Hematopoietic multipotent progenitor cell treated with erythropoietin and hydrocortisone succinate and interleukin-3 and kit ligand, for 17 days (in vitro differentiated cells): ENCODE measurements at regions not wholly inside any gene's neighbourhood (a gene's known extent, or its start where the extent isn't known, plus 50 kb on each side); places are given as distances from the start of the nearest gene placed in this dataset.

Source experiments
- DNase-seq: peaks from one replicate; pipeline ENCODE4 v3.0.0-alpha.2; 2015; ENCODE audit warnings: low spot score

DNA sequence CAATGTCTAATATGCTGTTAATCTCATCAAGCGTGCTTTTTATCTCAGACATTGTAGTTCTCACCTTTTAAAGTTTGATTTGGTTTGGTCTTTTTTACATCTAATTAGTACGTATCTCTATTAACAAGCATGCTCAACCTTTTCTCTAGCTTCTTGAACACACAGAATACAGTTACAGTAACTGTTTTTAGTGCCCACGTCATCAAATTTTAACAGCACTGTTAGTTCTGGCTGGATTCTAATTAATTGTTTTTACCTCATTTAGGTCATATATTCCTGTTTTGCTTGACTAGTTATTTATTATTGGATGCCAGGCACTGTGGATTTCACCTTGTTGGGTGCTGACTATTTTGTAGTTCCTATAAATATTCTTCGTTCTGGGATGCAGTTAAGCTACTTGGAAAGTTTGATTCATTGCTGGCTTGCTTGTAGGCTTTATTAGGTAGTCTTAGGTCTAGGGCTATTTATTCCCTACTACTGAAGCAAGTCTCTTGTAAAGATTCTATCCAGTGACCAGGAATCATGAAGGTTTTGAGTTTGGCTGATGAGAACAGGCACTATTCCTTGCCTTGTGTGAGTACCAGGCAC lies 263.0 kb downstream of the ETAA1 start:
- no peak for DNase-seq

GRCh38 chr2:67660871-67661270 lies 263.7 kb downstream of the ETAA1 start:
- no peak for DNase-seq

DNA sequence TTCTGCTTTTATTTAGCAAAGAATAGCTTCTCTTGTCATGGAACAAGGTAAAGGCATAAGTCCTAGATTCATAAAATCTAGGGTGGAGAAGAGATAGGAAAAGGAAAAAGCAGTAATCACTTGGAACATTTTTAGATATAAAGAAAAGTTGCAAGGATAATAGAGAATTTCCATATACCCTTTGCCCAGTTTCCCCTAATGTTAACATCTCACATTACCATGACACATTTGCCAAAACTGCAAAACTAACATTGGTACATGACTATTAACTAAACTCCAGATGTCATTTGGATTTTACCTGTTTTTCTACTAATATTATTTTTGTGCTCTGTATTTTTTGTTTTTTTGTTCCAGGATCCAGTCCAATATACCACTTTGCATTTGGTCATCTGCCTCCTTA lies 265.1 kb downstream of the ETAA1 start:
- no peak for DNase-seq

GRCh38 chr2:67663776-67664175 lies 266.6 kb downstream of the ETAA1 start:
- no peak for DNase-seq

DNA sequence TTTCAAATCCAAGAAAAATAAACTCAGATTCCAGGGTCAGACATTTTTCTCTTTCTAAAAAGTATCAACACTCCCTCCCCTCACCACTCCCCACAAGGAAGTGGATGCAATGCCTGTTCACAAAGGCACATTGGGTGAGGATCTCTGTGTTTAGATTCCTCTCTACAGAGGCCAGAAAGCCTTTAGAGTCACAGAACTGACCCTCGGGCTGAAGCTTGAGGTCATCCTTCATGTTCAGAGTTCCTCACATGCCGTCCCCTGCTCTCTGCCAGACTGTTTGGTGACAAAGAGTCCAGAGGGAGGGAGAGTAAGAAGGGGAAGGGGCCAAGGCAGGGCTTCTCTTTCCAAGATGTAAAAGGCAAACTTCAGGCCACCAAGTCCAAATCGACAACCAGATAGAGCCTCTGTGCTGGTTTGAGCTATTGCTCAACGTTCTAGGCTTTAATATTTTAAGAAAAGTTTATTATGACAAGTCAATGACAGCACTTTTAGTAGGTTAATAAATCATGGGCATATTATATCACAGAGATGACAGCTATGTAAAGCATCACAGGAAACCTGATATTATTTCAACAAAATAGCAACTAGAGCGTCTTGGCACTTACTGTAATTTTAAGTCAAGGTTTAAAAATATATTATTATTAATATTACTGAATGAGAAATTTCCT lies 269.4 kb downstream of the ETAA1 start:
- DNase-seq, result no peak

GRCh38 chr2:67667054-67667908 lies 270.1 kb downstream of the ETAA1 start:
- DNase-seq, result no peak

DNA sequence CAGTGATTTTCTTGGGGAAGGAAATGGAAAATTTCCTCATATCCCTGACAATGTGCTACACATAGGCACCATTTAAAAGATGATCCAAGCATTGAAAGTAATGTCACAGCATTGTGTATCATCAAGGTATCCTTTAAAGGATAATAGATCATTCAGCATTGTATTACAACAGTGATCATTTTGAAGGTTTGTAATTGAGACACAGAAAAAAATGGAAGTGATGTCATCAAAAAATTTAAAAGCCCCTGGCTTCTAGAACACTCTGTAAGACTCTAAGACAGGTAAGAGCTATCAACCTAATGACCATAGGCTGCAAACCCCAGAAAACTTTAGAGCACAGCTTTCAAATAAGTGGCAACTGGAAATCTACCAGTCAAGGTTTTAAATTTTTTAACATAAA lies 271.4 kb downstream of the ETAA1 start:
- DNase-seq, result no peak

DNA sequence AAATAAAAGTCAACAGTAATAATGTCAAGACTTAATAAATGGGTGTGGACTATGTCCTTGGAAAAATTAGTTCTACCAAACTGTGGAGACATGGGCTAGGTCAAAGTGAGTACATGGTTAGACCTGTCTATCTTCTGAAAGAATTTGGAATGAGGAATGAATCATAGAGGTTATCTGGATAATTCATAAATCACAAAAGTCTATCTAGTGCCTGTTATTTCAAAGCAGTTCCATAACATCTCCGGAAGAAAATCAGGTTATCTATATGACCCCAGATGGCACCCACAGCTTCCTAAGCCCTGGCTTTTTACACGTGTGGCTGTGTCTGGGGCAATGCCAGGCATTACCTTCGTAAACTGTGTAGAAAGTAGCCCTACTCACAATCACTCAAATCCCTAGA lies 272.0 kb downstream of the ETAA1 start:
- DNase-seq, result no peak

DNA sequence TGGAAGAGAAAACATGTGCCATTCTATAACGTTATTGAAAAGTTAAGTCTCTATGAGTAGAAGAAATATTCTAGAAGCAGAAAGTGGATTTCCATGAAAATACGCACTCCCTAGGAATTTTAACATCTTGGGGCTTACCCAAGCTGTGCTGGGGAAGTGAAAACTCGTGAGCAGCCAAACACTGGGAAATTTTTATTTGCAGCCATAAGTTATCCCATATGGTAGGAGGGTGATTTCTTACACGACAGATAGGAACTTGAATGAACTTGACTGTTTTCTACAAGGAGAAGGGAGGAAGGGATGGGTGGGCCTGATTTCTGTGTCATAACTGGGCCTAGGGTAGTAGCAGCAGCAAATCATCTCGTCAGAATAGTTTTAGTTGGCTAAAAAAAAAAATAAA lies 272.6 kb downstream of the ETAA1 start:
- DNase-seq, result no peak

DNA sequence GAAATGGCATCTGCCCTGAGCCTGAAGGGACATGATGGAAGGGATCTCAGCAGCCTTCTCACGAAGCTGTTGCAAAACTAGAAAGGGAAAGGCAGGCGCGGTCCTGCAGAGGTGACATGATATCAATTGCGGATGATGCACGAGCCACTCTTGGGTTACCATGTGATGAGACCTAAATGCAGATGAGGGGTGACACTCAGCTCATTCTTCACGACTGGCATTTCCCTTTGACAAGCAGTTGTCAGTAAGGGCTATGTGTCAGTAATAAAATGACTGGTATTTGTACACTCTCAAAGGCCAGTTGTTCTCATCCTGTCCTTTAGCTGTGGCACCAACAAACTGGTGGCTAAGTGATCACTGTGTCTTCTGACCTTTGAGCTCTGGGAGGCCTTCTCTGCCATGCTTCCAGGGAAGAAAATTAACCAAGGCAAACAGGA lies 273.6 kb downstream of the ETAA1 start:
- no peak for DNase-seq

- no peak for DNase-seq
Measured at GRCh38 chr2:67671464-67672450, 274.6 kb downstream of the ETAA1 start.

DNA sequence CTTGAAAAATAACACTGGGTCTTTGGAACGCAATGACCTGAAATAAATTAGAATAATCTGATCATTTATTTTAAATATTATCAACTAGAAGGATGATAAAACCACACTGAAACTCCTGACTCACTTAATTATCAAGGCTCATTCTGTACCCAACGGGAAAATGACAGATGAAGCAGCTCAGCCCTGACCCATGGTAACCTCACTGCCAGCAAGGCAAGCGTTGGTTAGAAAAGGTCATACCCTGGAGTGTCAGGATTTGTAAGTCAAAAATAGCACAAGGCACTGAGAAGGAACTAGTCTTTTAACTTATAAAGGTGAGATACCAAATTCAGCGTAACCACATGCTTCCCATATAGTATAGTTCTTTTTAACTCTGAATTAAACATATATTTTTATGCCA lies 277.5 kb downstream of the ETAA1 start:
- DNase-seq, result no peak

GRCh38 chr2:67684991-67685390 lies 287.9 kb downstream of the ETAA1 start:
- DNase-seq, result no peak

- DNase-seq, result no peak
Measured at GRCh38 chr2:67686254-67686653, 289.1 kb downstream of the ETAA1 start.

- DNase-seq, result no peak
Measured at GRCh38 chr2:67689186-67689585, 292.1 kb downstream of the ETAA1 start.

- DNase-seq, result no peak
Measured at GRCh38 chr2:67689651-67690050, 292.5 kb downstream of the ETAA1 start.

DNA sequence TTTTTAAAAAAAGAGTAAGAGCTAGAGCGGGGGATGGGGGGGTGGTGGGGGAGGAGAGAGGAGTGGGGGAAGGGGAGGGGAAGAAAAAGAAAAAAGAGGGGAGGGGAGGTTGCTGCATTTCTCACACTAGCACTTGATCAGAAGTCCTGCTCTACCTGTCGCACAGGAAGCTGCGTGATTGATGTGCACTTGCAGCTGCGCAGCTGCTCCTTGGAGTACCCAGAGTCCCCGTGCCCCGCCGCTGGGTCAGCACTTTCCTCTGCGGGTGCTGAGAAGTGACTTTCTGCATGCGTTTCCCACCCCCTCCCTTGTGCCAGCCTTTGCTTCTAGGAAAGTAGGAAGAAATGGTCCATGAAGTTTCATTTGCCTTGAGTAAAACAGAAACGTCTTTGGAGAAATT lies 297.3 kb downstream of the ETAA1 start:
- DNase-seq, result no peak

DNA sequence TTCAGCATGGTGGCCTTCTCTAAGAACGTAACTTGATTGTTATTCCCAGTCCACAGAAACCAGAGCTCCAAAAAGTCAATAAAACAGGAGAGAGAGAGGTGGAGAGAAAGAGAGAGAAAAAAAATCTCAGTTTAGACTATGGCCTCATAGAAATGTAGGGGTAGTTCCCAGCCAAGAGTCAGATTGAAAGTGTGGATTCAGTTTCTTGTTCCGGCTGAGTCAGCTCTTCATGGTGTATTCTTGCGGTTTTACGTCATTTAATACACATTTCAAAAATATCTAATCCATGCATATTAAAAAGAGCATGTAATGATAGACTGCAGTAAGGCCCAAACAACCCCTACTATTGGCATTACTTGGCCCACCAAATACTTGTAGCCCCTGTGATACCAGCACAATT lies 303.9 kb downstream of the ETAA1 start:
- DNase-seq, result no peak

DNA sequence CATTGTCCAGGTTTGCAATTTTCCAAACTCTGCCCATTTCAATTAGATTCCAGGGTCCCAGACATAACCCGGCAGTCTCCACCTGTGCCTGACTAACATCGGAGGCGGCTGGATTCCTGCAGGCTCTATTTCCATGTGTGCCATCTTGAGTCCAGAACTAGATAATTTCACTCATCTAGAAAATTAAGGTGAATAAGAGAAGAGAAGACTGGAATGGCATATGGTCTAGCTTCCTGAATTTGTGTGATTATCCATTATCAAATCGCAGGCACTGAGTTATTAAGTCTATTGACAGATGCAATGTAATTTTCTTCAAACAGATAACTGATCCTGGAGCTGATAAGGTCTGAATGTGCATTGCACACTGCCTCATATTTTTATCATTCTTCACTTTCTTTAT lies 305.2 kb downstream of the ETAA1 start:
- no peak for DNase-seq

- DNase-seq, result no peak
Measured at GRCh38 chr2:67702937-67703336, 305.8 kb downstream of the ETAA1 start.

- DNase-seq, result no peak
Measured at GRCh38 chr2:67706082-67706481, 308.9 kb downstream of the ETAA1 start.

DNA sequence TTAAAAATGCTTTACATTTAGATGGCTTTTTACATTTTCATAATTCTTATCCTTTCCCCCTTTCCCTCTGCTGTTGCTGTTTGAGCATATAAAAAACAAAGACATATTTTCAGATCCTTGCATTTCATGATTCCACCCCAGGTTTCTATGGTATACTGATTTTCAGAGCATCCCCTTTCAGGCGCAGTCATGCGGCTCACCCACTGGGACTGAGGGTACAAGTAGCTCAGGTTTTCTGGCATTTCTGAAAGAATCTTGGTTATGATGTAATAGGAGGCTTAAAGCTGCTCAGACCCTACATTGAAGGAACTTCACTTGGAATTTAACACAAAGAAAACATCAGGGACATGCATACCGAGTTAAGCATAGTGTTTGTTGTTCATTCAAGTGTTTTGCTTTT lies 310.8 kb downstream of the ETAA1 start:
- DNase-seq, result no peak
